Neuronal stem cell (in vitro differentiated cells): ENCODE measurements at regions not wholly inside any gene's neighbourhood (a gene's known extent, or its start where the extent isn't known, plus 50 kb on each side); places are given as distances from the start of the nearest gene placed in this dataset.

ENCODE experiments used
- DNase-seq: peaks from one replicate; pipeline ENCODE4 v3.0.0-alpha.2; 2013; ENCODE audit warnings: low spot score
- H2AFZ ChIP-seq: one replicate; pipeline ENCODE4 v1.6.1; 2013; ENCODE audit warnings: mild to moderate bottlenecking, low read length, inconsistent platforms
- H2AK5ac ChIP-seq: 2 replicates; pipeline ENCODE4 v1.6.1; 2013; ENCODE audit warnings: low read depth, mild to moderate bottlenecking, inconsistent platforms, low read length, moderate library complexity, mixed read lengths
- H2BK120ac ChIP-seq: 2 replicates; pipeline ENCODE4 v1.6.1; 2013; ENCODE audit warnings: low read depth, mild to moderate bottlenecking, inconsistent platforms, low read length, moderate library complexity, mixed read lengths
- H2BK12ac ChIP-seq: one replicate; pipeline ENCODE4 v1.6.1; 2013; ENCODE audit warnings: low read length, inconsistent platforms
- H2BK15ac ChIP-seq: 2 replicates; pipeline ENCODE4 v1.6.1; 2013; ENCODE audit warnings: mild to moderate bottlenecking, low read length, inconsistent platforms, mixed read lengths
- H2BK5ac ChIP-seq: one replicate; pipeline ENCODE4 v1.6.1; 2013; ENCODE audit warnings: inconsistent platforms, mild to moderate bottlenecking, low read length, moderate library complexity
- H3K14ac ChIP-seq: one replicate; pipeline ENCODE4 v1.6.1; 2013; ENCODE audit warnings: low read length, inconsistent platforms
- H3K18ac ChIP-seq: 2 replicates; pipeline ENCODE4 v1.6.1; 2013; ENCODE audit warnings: low read length, inconsistent platforms
- H3K23ac ChIP-seq: 2 replicates; pipeline ENCODE4 v1.6.1; 2013; ENCODE audit warnings: low read depth, mild to moderate bottlenecking, mixed read lengths, low read length, inconsistent platforms; ENCODE audit not compliant: poor library complexity
- H3K27ac ChIP-seq: replicated peaks from 3 replicates; pipeline ENCODE4 v1.5.1; 2013; ENCODE audit warnings: low read length, inconsistent platforms
- H3K27me3 ChIP-seq, 3 experiments: 2 replicates each; pipeline ENCODE4 v1.6.1; 2013; ENCODE audit warnings: low read length in 3 of 3, mild to moderate bottlenecking in 2 of 3, inconsistent platforms in 1 of 3, low read depth in 1 of 3, mixed read lengths in 1 of 3, moderate library complexity in 1 of 3; ENCODE audit not compliant: control insufficient read depth in 3 of 3, insufficient read depth in 3 of 3
- H3K36me3 ChIP-seq, 2 donors: replicated peaks in 1 of 2; 2 replicates each; pipeline ENCODE4 v1.6.1; 2013; ENCODE audit warnings: low read length in 2 of 2; ENCODE audit not compliant: control insufficient read depth in 2 of 2, insufficient read depth in 2 of 2
- H3K4ac ChIP-seq: 2 replicates; pipeline ENCODE4 v1.6.1; 2013; ENCODE audit warnings: inconsistent platforms, mild to moderate bottlenecking, low read length, moderate library complexity
- H3K4me1 ChIP-seq, 2 donors: 1 replicate in 1 of 2; 2 replicates in 1 of 2; pipeline ENCODE4 v1.6.1; 2013; ENCODE audit warnings: low read length in 2 of 2, low read depth in 1 of 2; ENCODE audit not compliant: control insufficient read depth in 2 of 2, insufficient read depth in 1 of 2
- H3K4me2 ChIP-seq: one replicate; pipeline ENCODE4 v1.6.1; 2013; ENCODE audit warnings: mild to moderate bottlenecking, low read length, inconsistent platforms; ENCODE audit not compliant: insufficient read depth, poor library complexity, severe bottlenecking
- H3K4me3 ChIP-seq, 2 donors: 2 replicates each; pipeline ENCODE4 v1.5.1; 2013; ENCODE audit warnings: low read length in 2 of 2, mild to moderate bottlenecking in 2 of 2, inconsistent platforms in 1 of 2, moderate library complexity in 1 of 2
- H3K79me1 ChIP-seq: one replicate; pipeline ENCODE4 v1.6.1; 2013; ENCODE audit warnings: low read depth, mild to moderate bottlenecking, inconsistent platforms, low read length, moderate library complexity
- H3K9ac ChIP-seq: one replicate; pipeline ENCODE4 v1.6.1; 2013; ENCODE audit warnings: mild to moderate bottlenecking, low read depth, low read length, inconsistent platforms; ENCODE audit not compliant: poor library complexity
- H3K9me3 ChIP-seq, 2 donors: replicated peaks in 1 of 2; 2 replicates each; pipeline versions ENCODE3 to v1.6.1; 2013; ENCODE audit warnings: low read length in 2 of 2, mild to moderate bottlenecking in 2 of 2, inconsistent platforms in 1 of 2, low read depth in 1 of 2, mixed read lengths in 1 of 2, moderate library complexity in 1 of 2; ENCODE audit not compliant: control insufficient read depth in 2 of 2, insufficient read depth in 1 of 2
- H4K8ac ChIP-seq: one replicate; pipeline ENCODE4 v1.6.1; 2013; ENCODE audit warnings: low read depth, mild to moderate bottlenecking, inconsistent platforms, low read length, moderate library complexity
- H4K91ac ChIP-seq: one replicate; pipeline ENCODE4 v1.6.1; 2013; ENCODE audit warnings: low read length, low read depth, mild to moderate bottlenecking, inconsistent platforms; ENCODE audit not compliant: poor library complexity
- WGBS, 2 donors: extraction: QIAGEN DNeasy Blood & Tissue Kit; methylation state at CpG; one replicate each; pipeline ENCODE4 v1.1.7; 2013; ENCODE audit warnings: missing lambda C conversion rate in 2 of 2, mixed read lengths in 1 of 2; ENCODE audit not compliant: insufficient read length in 2 of 2, insufficient replicate concordance in 1 of 2; ENCODE audit errors: extremely low coverage in 2 of 2; 5-methylcytosine and 5-hydroxymethylcytosine counted together

- Histone ChIP-seq H2BK15ac (no peak overlapping the region), H3K23ac (no peak overlapping the region), H3K9me3 (no peaks in the 10 kb centered on the region), H3K27me3 (peaks cover 0 to 2% (median 0%) of the 10 kb centered on the region in 3 experiments), H2BK5ac (no peak overlapping the region), H3K4me1 (no peaks in the 10 kb centered on the region), H2BK12ac (no peak overlapping the region), H3K79me1 (no peaks in the 10 kb centered on the region), H3K4me2 (no peak overlapping the region), H3K18ac (no peak overlapping the region), H4K91ac (no peak overlapping the region), H3K14ac (no peak overlapping the region), H4K8ac (no peak overlapping the region), H3K4me3 (no peak overlapping the region), H3K36me3 (no peaks in the 10 kb centered on the region), H3K27ac (no peak overlapping the region), H2BK120ac (no peak overlapping the region), H2AFZ (no peak overlapping the region), H3K4ac (no peak overlapping the region), H2AK5ac (no peak overlapping the region), H3K9ac (no peak overlapping the region)
- DNase-seq: no peak
- no CpG with 5 or more reads among the region's 3 CpGs for WGBS, 2 donors
These were observed 53.0 kb upstream of the RALY start for GRCh38 chr20:33940666-33941065.
